GM18907 (cell line): ENCODE measurements at regions not wholly inside any gene's neighbourhood (a gene's known extent, or its start where the extent isn't known, plus 50 kb on each side); places are given as distances from the start of the nearest gene placed in this dataset.
"Not testable (repeated sequence)": the region's sequence is repeated elsewhere in the genome, so short reads cannot be mapped to it uniquely, and the experiment has no call there.

Experiments
- ATAC-seq: cut with Tn5 transposase; IDR thresholded peaks from one replicate; pipeline ENCODE4 v1.9.1; 2021; ENCODE audit warnings: mild to moderate bottlenecking, moderate library complexity; ENCODE audit not compliant: unreplicated experiment

GRCh38 chr1:194062962-194063361, 876.5 kb upstream of the B3GALT2 start:
- ATAC-seq: no peak

GRCh38 chr1:194062526-194062925, 876.1 kb upstream of the B3GALT2 start:
- ATAC-seq: no peak

- ATAC-seq: no peak
These were observed 874.1 kb upstream of the B3GALT2 start for GRCh38 chr1:194060481-194060880.

- ATAC-seq: not testable (repeated sequence)
These were observed 871.9 kb upstream of the B3GALT2 start for GRCh38 chr1:194058268-194058667.

- ATAC-seq: no peak
These were observed 869.8 kb upstream of the B3GALT2 start for GRCh38 chr1:194056169-194056568.

GRCh38 chr1:194055536-194055935, 869.1 kb upstream of the B3GALT2 start:
- no peak for ATAC-seq

- peak; percentile 59 for ATAC-seq
These were observed 866.3 kb upstream of the B3GALT2 start for GRCh38 chr1:194052514-194053338.

GRCh38 chr1:194047921-194048320, 861.5 kb upstream of the B3GALT2 start:
- no peak for ATAC-seq

- no peak for ATAC-seq
These were observed 860.8 kb upstream of the B3GALT2 start for GRCh38 chr1:194047206-194047605.

DNA sequence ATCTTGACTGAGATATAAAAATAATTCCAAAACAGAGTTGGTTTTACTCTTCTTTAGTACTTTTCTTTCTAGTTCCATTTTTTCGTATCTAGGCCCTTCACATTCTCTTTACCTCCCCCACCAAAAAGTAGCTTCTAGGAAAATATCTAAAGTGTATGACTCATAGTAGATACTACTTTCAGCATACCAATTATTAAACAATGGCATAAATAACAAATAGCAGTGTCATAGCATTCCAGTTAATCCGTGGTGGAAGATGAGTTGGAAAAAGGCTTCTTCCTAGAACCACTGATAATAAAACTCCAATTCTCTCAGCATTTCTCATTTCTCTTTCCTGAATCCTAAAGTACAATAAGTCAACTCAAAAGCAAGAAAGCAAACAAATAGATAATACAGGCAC, 859.0 kb upstream of the B3GALT2 start:
- ATAC-seq: no peak

- no peak for ATAC-seq
These were observed 858.5 kb upstream of the B3GALT2 start for GRCh38 chr1:194044892-194045291.

- ATAC-seq: no peak
These were observed 857.8 kb upstream of the B3GALT2 start for GRCh38 chr1:194043984-194044755.

DNA sequence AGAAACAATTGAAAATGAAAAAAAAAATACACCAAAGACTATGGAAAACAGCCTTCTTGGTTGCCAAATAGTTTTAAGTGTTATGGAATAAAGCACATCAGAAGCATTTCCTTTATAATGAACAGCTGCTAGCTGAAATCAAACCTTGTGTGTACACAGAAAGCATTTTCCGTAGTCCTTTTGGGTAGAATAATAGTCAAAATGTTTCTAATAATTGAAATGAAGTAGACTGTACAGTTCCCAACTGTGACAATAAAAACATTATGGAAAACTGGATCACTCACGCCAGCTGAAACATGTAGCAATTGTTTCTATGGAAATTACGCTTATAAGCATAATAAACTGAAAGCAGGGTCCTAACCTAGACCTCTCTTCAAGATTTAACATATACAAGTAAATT, 856.3 kb upstream of the B3GALT2 start:
- ATAC-seq: no peak

DNA sequence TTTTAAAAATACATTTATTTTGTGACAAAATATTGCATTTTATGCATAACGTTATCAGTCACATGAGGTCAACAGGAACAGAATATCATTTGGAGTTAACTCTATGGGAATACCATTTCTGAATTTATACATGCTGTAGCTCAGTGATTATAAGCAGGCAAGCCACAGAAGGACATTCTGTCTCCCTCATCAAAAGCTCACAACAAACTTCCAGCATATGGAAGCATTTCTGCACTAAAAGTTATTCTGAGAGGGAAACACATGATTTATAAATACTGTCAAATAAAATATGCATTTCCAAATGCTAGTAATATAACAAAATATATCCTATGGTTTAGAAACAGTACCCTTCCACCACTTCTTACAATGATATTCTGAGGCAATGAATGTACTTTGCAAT, 854.1 kb upstream of the B3GALT2 start:
- no peak for ATAC-seq

DNA sequence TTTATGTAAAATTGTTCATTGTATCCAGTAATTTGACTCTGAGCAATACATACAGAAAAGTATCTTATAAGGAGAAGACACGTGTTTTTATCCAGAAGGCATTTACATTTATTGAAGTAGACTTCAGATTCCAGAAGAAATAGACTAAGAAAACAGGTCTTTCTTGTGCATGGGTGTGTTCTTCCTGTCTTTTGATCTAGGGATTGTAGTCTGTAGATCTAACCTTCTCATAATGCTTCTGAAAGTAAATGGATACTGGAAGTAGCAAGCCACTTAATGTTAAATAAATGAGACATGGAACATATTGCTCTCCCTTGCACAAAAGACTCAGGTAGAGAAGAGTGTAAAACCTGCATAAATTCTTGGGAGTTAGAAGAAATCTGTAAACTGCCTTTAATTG, 853.2 kb upstream of the B3GALT2 start:
- no peak for ATAC-seq

GRCh38 chr1:194033646-194034045, 847.2 kb upstream of the B3GALT2 start:
- no peak for ATAC-seq

GRCh38 chr1:194028002-194028401, 841.6 kb upstream of the B3GALT2 start:
- ATAC-seq: no peak

- no peak for ATAC-seq
These were observed 840.0 kb upstream of the B3GALT2 start for GRCh38 chr1:194026422-194026821.

GRCh38 chr1:194024659-194025058, 838.2 kb upstream of the B3GALT2 start:
- ATAC-seq: no peak

DNA sequence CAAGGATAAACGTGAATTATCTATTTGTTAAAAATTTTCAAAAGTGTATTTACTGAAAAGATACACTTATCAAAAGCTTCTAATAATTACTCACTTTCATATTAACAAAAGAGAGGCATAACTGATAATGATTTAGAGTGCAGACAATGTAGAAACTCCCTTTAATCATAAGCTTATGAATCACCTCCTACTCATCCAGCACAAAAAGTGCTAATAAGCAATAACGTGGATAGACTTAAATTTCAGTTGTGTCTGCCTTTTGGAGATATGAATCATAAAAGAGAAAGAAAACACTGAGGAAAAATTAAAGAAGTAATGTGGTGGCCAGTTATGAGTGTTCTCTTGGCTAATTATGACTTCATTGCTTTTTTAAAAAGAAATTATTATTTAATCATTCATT, 827.6 kb upstream of the B3GALT2 start:
- no peak for ATAC-seq

- ATAC-seq: no peak
These were observed 827.1 kb upstream of the B3GALT2 start for GRCh38 chr1:194013561-194013960.

DNA sequence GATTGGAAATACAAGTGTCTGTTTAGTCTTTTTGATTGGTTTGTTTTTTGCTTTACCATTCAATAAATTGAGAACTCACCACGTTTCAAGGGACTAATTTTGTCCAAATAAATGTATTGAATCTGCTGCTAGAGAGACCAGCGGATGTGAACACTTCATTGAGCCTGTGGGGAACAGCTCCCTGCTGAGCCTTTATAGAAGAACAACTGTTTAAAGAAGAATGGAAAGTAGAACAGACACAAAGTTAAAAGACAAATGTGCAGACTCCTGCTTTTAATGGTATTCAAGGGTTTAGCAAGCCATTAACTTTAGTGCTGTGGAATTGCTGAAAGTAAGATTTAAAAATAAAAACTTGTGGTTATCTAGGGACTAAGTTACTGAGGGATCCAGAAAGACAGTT, 817.7 kb upstream of the B3GALT2 start:
- ATAC-seq: no peak
